B cell (primary cell): ENCODE measurements at regions not wholly inside any gene's neighbourhood (a gene's known extent, or its start where the extent isn't known, plus 50 kb on each side); places are given as distances from the start of the nearest gene placed in this dataset.

Source experiments
- EZH2 ChIP-seq: IDR thresholded peaks from 2 replicates; pipeline ENCODE4 v1.6.1; 2012; ENCODE audit warnings: borderline replicate concordance, low read depth, mild to moderate bottlenecking, moderate library complexity, low read length; ENCODE audit not compliant: insufficient read depth, poor library complexity, severe bottlenecking
- TF ChIP-seq, protein P1 (sequence below): fragments of 200-600 bp; IDR thresholded peaks from one replicate; pipeline ENCODE4 v1.8.0; 2022; ENCODE audit warnings: antibody characterized with exemption, mild to moderate bottlenecking

DNA sequence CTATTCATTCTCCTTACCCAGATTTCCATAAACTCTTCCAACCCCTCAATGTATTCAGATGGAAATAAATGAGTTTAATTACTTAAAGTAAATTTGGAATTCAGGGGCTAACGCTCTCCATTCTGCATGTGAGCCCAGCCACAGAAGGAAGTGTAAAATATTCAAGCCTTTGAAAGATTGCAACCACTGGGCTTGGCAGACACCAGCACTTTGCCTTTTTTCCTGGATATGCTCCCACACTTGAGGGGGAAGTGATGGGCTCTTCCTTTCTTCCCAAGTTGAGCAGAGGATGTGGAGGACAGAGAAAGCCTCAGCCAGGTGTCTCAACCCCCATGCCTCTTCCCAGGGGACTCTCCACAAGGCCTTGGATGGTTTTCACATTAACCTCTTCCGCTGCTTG lies 825.1 kb upstream of the EEF2KMT start:
- TF ChIP-seq EZH2: no peak
- TF ChIP-seq, protein P1, sequence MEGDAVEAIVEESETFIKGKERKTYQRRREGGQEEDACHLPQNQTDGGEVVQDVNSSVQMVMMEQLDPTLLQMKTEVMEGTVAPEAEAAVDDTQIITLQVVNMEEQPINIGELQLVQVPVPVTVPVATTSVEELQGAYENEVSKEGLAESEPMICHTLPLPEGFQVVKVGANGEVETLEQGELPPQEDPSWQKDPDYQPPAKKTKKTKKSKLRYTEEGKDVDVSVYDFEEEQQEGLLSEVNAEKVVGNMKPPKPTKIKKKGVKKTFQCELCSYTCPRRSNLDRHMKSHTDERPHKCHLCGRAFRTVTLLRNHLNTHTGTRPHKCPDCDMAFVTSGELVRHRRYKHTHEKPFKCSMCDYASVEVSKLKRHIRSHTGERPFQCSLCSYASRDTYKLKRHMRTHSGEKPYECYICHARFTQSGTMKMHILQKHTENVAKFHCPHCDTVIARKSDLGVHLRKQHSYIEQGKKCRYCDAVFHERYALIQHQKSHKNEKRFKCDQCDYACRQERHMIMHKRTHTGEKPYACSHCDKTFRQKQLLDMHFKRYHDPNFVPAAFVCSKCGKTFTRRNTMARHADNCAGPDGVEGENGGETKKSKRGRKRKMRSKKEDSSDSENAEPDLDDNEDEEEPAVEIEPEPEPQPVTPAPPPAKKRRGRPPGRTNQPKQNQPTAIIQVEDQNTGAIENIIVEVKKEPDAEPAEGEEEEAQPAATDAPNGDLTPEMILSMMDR: no peak
